Endothelial cell of umbilical vein (primary cell): ENCODE measurements at regions not wholly inside any gene's neighbourhood (a gene's known extent, or its start where the extent isn't known, plus 50 kb on each side); places are given as distances from the start of the nearest gene placed in this dataset.

Source experiments
- BruUV-seq: library from RNA; stranded (reverse); fragments of 400-500 nt; replicated peaks from 2 replicates; lab custom pipeline; 2021; lab: Mats Ljungman, UMichigan
- CTCF ChIA-PET: fragments of 300-600, 350-600 bp; sonication (Branson Sonifier 250); formaldehyde crosslinking; loops from one replicate; lab custom pipeline; 2021; ENCODE audit warnings: antibody characterized with exemption, inconsistent platforms; lab: Charles Lee
- POLR2A ChIA-PET: fragments of 300-600, 350-600 bp; sonication (Branson Sonifier 250); formaldehyde crosslinking; loops from one replicate; lab custom pipeline; 2021; ENCODE audit warnings: antibody characterized with exemption, inconsistent platforms; lab: Charles Lee
- DNase-seq: peaks from one replicate; pipeline ENCODE4 v3.0.0-alpha.2; 2011; ENCODE audit warnings: low read depth, low spot score
- FAIRE-seq: peaks from 2 replicates; lab custom pipeline; 2011; peaks lifted over from hg19 to GRCh38; lab: Jason Lieb, UNC
- H2AFZ ChIP-seq: 2 replicates; pipeline ENCODE4 v1.6.0; 2012; ENCODE audit warnings: low read depth, low read length, control low read depth, inconsistent platforms
- H3K27ac ChIP-seq: 2 replicates; pipeline ENCODE4 v1.5.1; 2011; ENCODE audit warnings: low read depth, mild to moderate bottlenecking, control low read depth, low read length, moderate library complexity; ENCODE audit not compliant: insufficient read depth
- H3K27me3 ChIP-seq, 2 experiments: 2 replicates each; pipeline versions ENCODE4 v1.6.0 to v1.6.1; 2011; ENCODE audit warnings: low read length in 2 of 2, mixed read lengths in 1 of 2; ENCODE audit not compliant: control insufficient read depth in 2 of 2, insufficient read depth in 2 of 2
- H3K36me3 ChIP-seq, 2 experiments: 2 replicates in 1 of 2; 3 replicates in 1 of 2; pipeline ENCODE4 v1.5.1; 2011; ENCODE audit warnings: low read length in 2 of 2, mild to moderate bottlenecking in 1 of 2, moderate library complexity in 1 of 2; ENCODE audit not compliant: control insufficient read depth in 2 of 2, insufficient read depth in 2 of 2; ENCODE audit errors: extremely low read depth in 1 of 2
- H3K4me1 ChIP-seq: 3 replicates; pipeline ENCODE4 v1.5.1; 2011; ENCODE audit warnings: mild to moderate bottlenecking, low read length; ENCODE audit not compliant: control insufficient read depth, insufficient read depth; ENCODE audit errors: extremely low read depth
- H3K4me2 ChIP-seq: 2 replicates; pipeline ENCODE4 v1.6.1; 2011; ENCODE audit warnings: low read length, control low read depth, mixed read lengths; ENCODE audit not compliant: insufficient read depth
- H3K4me3 ChIP-seq, 3 experiments: fragments of 200-600 bp in 1 of 3; sonication (generic), shearing (Covaris generic) in 1 of 3; replicated peaks in 1 of 3; 2 replicates each; pipeline ENCODE4 v1.5.1; 2011 to 2016; ENCODE audit warnings: control low read depth in 3 of 3, low read length in 3 of 3, mild to moderate bottlenecking in 2 of 3, inconsistent platforms in 1 of 3, low read depth in 1 of 3, moderate library complexity in 1 of 3; ENCODE audit not compliant: insufficient read depth in 1 of 3
- H3K79me2 ChIP-seq: 2 replicates; pipeline ENCODE4 v1.6.0; 2012; ENCODE audit warnings: low read length, inconsistent platforms; ENCODE audit not compliant: control insufficient read depth, insufficient read depth
- H3K9ac ChIP-seq: replicated peaks from 2 replicates; pipeline ENCODE3; 2011; ENCODE audit warnings: low read length, control low read depth; ENCODE audit not compliant: insufficient read depth; ENCODE audit errors: extremely low read depth
- H3K9me1 ChIP-seq: replicated peaks from 3 replicates; pipeline ENCODE4 v1.6.0; 2011; ENCODE audit warnings: mild to moderate bottlenecking, low read length; ENCODE audit not compliant: control insufficient read depth, insufficient read depth; ENCODE audit errors: extremely low read depth
- H3K9me3 ChIP-seq: replicated peaks from 2 replicates; pipeline ENCODE4 v1.5.1; 2012; ENCODE audit warnings: low read length, inconsistent platforms; ENCODE audit not compliant: control insufficient read depth, insufficient read depth
- H4K20me1 ChIP-seq: replicated peaks from 2 replicates; pipeline ENCODE3; 2011; ENCODE audit warnings: mild to moderate bottlenecking, low read length; ENCODE audit not compliant: control insufficient read depth, insufficient read depth; ENCODE audit errors: extremely low read depth
- CTCF ChIP-seq, 2 donors: IDR thresholded peaks; 1 replicate in 1 of 2; 2 replicates in 1 of 2; pipeline ENCODE4 v1.5.1; 2011; ENCODE audit warnings: low read length in 2 of 2, mild to moderate bottlenecking in 2 of 2, moderate library complexity in 2 of 2, control low read depth in 1 of 2, inconsistent platforms in 1 of 2, low read depth in 1 of 2; ENCODE audit not compliant: insufficient read depth in 1 of 2; ENCODE audit errors: extremely low read depth in 1 of 2
- FOS ChIP-seq: IDR thresholded peaks from 2 replicates; pipeline ENCODE4 v1.6.1; 2011; ENCODE audit warnings: mild to moderate bottlenecking, low read length, moderate library complexity, borderline replicate concordance; ENCODE audit not compliant: insufficient read depth
- GATA2 ChIP-seq: IDR thresholded peaks from 2 replicates; pipeline ENCODE4 v1.7.0; 2011; ENCODE audit warnings: low read depth, mild to moderate bottlenecking, moderate library complexity, mixed read lengths, low read length; ENCODE audit not compliant: insufficient read length, insufficient read depth
- JUN ChIP-seq: IDR thresholded peaks from 2 replicates; pipeline ENCODE4 v1.6.1; 2011; ENCODE audit warnings: borderline replicate concordance, low read depth; ENCODE audit not compliant: insufficient read length, insufficient read depth
- MAX ChIP-seq: IDR thresholded peaks from 2 replicates; pipeline ENCODE4 v1.6.1; 2011; ENCODE audit not compliant: insufficient read depth, insufficient read length
- POLR2A ChIP-seq: IDR thresholded peaks from 2 replicates; pipeline ENCODE4 v1.6.1; 2012; ENCODE audit warnings: low read depth, mild to moderate bottlenecking, control low read depth, low read length
- POLR2AphosphoS5 ChIP-seq: IDR thresholded peaks from 2 replicates; pipeline ENCODE4 v1.6.1; 2012; ENCODE audit warnings: low read depth, mild to moderate bottlenecking, control low read depth, low read length, moderate library complexity; ENCODE audit not compliant: insufficient read depth
- dilution Hi-C: fragments of 300-500 bp; cut with MboI; formaldehyde crosslinking; loops from one replicate; pipeline ENCODE4 v1.15.0; 2019; ENCODE audit warnings: low sequenced_read_pairs; ENCODE audit not compliant: extremely low pct_ligation_motif_present
- intact Hi-C: fragments of 100-400 bp; cut with micrococcal nuclease; formaldehyde crosslinking; loops from one replicate; pipeline ENCODE4 v1.10.0; 2022

DNA sequence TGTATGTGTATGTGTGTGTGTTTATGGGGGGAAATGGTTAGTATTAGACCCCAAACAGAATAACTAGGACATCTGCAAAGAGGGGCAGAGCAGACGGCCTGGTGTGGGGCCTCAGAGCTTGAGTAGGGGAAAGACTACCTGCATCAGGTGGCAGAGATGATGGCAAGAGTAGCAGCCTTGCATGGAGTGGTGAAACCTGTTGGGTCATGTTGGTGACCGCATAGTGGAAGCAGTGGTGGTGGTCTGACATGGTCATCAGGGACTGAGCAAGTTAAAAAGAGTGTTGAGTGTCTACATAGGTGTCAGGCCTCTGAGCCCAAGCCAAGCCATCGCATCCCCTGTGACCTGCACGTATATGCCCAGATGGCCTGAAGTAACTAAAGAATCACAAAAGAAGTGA, 153.2 kb downstream of the FGF10 start:
- H3K9me1 ChIP-seq = no peaks in the 10 kb centered on the region
- H3K79me2 ChIP-seq = no peaks in the 10 kb centered on the region
- H3K27me3 ChIP-seq = no peaks in the 10 kb centered on the region
- FAIRE-seq = no peak
- ChIA-PET CTCF (no interaction called here), POLR2A (no interaction called here)
- no peak overlapping the region for H3K27ac ChIP-seq
- dilution Hi-C loops = no loop called here
- H2AFZ ChIP-seq = no peak overlapping the region
- TF ChIP-seq FOS (no peak), POLR2A (no peak), POLR2AphosphoS5 (no peak), JUN (no peak), MAX (no peak), CTCF (IDR thresholded peaks at IDR 0.05; ENCODE audit: extremely low read depth in 1 of 2, insufficient read depth in 1 of 2, low read depth in 1 of 2, low read length in 2 of 2) (no peak), GATA2 (no peak)
- DNase-seq = no peak
- H4K20me1 ChIP-seq = no peaks in the 10 kb centered on the region
- H3K4me2 ChIP-seq = no peak overlapping the region
- H3K4me3 ChIP-seq = no peak overlapping the region
- BruUV-seq = no TSS peak
- no peaks in the 10 kb centered on the region for H3K4me1 ChIP-seq
- no peaks in the 10 kb centered on the region for H3K36me3 ChIP-seq
- intact Hi-C loops = no loop called here
- no peak overlapping the region for H3K9ac ChIP-seq
- H3K9me3 ChIP-seq = peaks cover 1% of the 10 kb centered on the region
